HG03159 (cell line): ENCODE measurements at regions not wholly inside any gene's neighbourhood (a gene's known extent, or its start where the extent isn't known, plus 50 kb on each side); places are given as distances from the start of the nearest gene placed in this dataset.
A peak's percentile ranks its signal among the peaks of the same experiment; 100 is the strongest.
"Not testable (repeated sequence)": the region's sequence is repeated elsewhere in the genome, so short reads cannot be mapped to it uniquely, and the experiment has no call there.

Experiments used
- ATAC-seq: cut with Tn5 transposase; IDR thresholded peaks from one replicate; pipeline ENCODE4 v1.9.1; 2021; ENCODE audit warnings: mild to moderate bottlenecking, moderate library complexity; ENCODE audit not compliant: unreplicated experiment

GRCh38 chr4:186813377-186814068, 89.9 kb upstream of the FAT1 start:
- ATAC-seq = no peak

- ATAC-seq = no peak
These were observed 90.9 kb upstream of the FAT1 start for GRCh38 chr4:186814535-186815070.

GRCh38 chr4:186819342-186820086, 95.9 kb upstream of the FAT1 start:
- ATAC-seq = no peak

- no peak for ATAC-seq
These were observed 96.8 kb upstream of the FAT1 start for GRCh38 chr4:186820391-186820891.

- no peak for ATAC-seq
These were observed 100.3 kb upstream of the FAT1 start for GRCh38 chr4:186823989-186824388.

GRCh38 chr4:186825069-186825468, 101.4 kb upstream of the FAT1 start:
- ATAC-seq = no peak

- ATAC-seq = no peak
These were observed 102.3 kb upstream of the FAT1 start for GRCh38 chr4:186826006-186826405.

GRCh38 chr4:186826846-186827533, 103.3 kb upstream of the FAT1 start:
- no peak for ATAC-seq

- ATAC-seq = no peak
These were observed 103.9 kb upstream of the FAT1 start for GRCh38 chr4:186827534-186827897.

- ATAC-seq = no peak
These were observed 105.4 kb upstream of the FAT1 start for GRCh38 chr4:186829097-186829496.

- no peak for ATAC-seq
These were observed 106.2 kb upstream of the FAT1 start for GRCh38 chr4:186829740-186830449.

GRCh38 chr4:186831574-186831973, 107.9 kb upstream of the FAT1 start:
- no peak for ATAC-seq

GRCh38 chr4:186832906-186833305, 109.2 kb upstream of the FAT1 start:
- no peak for ATAC-seq

GRCh38 chr4:186837463-186837862, 113.8 kb upstream of the FAT1 start:
- not testable (repeated sequence) for ATAC-seq

- ATAC-seq = no peak
These were observed 114.6 kb upstream of the FAT1 start for GRCh38 chr4:186838295-186838694.

GRCh38 chr4:186839122-186840037, 115.7 kb upstream of the FAT1 start:
- ATAC-seq = peak; percentile 94

GRCh38 chr4:186840222-186840701, 116.6 kb upstream of the FAT1 start:
- ATAC-seq = no peak

GRCh38 chr4:186840771-186841301, 117.2 kb upstream of the FAT1 start:
- ATAC-seq = no peak

- no peak for ATAC-seq
These were observed 120.5 kb upstream of the FAT1 start for GRCh38 chr4:186844059-186844681.
